Central memory CD4-positive, alpha-beta T cell (primary cell): ENCODE measurements at regions not wholly inside any gene's neighbourhood (a gene's known extent, or its start where the extent isn't known, plus 50 kb on each side); places are given as distances from the start of the nearest gene placed in this dataset.

Experiments
- DNase-seq: peaks from one replicate; pipeline ENCODE4 v3.0.0; 2022

DNA sequence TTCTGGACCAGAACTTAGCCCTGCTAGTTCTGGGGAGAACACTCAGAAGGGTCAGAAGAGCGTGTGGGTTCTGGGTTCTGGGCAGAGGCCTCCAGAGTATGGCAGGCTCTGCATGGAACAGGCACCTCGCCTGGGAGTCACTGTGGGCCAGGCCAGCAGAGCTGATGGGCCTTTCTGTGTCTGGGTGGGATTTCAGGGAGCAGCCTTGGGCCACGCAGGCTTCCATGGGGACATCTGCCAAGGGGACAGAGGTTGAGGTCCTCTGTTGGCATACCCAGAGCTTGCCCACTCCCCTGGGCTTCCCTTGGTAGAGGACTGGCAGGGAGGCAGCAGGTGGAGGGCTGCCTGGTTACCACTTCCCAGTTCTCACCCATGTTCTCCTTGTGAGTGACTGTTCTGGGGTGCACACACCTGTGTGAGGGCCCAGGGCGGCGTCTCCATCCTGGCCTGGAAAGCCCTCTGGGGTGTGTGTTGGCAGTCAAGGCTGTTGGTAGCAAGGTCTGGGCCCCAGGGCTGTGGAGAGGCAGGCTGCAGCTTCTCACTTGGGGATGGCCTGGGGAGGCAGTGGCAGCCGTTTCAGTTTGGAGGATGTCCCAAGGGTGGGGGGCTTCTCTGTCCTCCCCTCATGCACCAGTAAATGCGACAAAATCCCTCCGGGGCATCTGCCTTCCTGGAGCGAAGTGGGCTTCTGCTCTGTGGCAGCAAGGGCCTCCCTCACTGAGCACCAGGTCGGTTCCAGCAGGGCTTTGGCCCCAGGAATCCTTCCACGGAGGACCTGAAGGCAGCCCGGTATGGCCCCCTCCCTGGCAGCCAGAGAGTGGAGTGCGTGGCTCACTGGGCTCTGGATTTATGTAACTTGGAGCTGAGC, 74.6 kb upstream of the HDAC4 start:
- no peak for DNase-seq

DNA sequence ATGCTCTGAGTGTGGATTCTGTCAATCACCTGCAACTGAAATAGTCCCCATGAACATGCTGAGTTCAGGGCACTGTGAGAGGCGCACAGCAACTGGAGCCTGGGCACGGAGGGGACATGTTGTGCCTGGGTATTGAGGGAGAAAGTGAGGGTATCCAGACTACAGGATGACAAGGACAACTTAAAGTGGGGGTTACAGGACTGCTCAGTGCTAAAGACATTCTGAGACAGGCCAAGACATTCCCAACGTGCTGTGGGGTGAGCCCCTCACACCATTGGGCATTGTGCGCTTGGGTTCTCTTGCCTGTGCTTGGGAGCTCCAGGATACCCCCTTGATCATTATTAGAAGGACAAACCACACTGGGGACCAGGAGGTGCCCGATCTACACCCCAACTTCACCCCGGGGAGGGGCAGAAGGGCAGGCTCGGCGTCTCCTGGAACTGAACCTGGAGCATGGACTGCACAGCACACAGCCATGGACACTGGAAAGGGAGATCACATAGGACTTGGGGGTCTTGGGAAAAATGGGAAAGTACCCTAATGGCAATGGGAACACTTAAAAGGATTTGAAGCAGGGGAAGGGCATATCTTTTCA, 72.5 kb upstream of the HDAC4 start:
- no peak for DNase-seq

DNA sequence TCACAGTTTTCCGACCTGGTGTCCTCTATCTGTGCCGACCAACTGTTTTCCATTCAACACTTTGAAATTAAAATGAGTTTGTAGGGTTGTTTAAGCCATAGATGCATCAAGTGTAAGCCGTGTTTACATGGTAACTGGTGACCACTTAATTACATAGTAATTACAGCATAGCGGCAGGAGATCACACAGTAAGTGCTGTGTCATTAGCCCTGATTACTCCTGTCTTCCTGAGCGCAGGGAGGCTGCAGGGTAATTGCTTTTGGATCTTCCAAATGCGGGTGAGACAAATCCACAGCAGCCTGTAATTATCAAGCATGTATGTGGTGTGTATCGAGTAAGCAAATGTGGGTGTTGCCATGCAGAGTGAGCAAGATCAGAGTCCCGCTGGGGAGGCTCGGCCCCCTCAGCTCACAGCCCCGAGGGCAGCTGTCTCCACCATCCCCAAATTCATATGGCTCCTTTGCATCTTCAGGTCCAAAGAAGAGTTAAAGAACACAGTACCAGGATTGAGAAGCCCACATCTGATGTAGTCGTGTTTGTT, 71.5 kb upstream of the HDAC4 start:
- no peak for DNase-seq

DNA sequence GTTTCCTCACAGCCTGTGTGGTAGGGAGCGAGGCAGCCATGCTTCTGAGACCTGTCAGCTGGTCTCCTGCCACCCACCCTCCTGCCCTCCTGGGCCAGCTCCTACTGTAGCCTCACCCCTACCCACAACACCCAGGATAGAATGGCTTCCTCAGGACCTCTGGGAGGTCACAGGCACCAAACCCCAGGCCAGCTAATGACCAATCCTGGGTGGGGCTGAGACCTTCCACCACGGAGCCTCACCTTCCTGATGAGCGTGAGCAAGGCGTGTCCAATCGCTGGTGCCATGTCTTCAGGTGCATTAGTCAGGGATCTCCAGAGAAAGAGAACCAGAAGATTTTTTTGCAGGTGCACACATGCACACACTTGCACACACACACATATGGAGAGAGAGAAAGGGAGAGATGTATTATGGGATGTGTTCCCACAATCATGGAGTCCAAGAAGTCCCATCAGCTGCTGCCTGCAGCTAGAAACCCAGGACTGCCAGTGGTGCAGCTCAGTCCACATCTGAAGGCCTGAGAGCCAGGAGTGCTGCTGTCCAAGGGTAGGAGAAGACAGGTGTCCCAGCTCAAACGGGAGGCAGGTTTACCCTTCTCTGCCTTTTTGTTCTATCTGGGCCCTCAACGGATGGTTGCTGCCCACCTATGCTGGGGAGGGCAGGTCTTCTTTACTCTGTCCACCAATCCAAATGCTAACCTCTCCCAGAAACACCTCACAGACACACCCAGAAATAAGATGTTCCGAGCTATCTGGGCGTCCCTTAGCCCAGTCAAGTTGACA, 70.4 kb upstream of the HDAC4 start:
- no peak for DNase-seq

DNA sequence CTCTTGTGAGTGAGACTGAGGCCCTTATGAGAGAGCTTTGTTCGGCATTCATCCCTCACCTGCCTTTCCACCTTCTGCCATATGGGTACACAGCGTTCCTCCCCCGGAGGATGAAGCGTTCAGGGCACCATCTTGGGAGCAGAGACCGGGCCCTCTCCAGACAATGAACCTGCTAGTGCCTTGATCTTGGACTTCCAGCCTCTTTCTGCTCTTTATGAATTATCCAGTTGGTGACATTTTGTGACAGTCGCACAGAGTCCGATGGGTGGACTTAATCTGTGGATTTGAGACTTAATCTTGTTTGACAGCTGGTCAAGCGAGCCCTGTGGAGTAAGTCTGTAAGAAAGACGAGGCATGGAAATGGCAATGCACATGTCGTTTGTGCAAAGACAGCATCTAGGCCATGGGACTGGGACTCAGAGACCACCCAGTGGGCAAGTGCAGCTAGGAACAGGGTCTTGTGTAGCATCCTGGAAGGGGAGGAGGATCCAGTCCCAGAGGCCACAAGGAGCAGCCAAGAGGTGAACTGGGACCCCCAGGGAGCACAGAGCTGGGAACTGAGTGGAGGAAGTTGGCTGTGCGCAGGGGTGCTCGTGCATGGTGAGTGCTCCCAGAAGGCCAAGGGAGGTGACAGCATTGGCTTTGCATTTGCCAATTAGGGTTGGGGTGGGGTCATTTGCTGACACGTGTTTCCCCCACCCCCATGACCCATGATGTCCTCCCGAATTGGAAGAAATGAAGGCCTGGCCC, 69.5 kb upstream of the HDAC4 start:
- no peak for DNase-seq

DNA sequence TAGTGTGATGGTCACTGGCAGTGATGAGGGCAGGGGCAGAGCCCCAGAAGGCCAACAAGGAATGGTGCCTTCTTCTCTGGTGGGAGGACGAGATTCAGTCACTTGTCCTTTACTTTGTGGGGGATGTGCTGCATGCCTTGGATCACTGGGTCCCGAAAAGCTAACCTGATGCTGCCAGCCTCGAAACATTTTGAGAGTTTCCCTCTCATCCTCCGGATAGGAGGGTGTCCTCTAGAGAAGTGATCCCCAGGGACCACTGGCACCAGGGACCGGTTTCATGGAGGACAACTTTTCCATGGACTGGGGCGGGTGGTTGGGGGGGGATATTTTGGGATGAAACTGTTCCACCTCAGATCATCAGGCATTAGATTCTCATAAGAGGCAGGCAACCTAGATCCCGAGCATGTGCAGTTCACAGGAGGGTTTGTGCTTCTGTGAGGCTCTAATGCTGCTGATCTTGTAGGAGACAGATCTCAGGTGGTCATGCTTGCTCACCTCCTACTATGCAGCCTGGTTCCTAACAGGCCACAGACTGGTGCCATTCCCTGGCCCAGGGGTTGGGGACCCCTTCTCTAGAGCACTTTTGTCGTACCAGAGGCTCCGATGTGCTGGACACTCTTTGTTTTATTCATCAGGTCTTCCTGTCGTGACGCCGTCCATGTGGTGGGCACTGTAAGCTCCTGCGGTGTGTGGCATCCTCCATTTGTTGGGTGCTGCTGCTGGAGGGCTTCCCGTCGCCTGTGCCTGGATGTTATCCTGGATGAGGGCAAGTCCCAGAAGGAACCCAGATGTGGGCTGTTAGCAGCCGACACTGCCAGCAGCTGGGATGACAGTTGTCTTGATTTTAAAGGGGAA, 68.5 kb upstream of the HDAC4 start:
- no peak for DNase-seq

DNA sequence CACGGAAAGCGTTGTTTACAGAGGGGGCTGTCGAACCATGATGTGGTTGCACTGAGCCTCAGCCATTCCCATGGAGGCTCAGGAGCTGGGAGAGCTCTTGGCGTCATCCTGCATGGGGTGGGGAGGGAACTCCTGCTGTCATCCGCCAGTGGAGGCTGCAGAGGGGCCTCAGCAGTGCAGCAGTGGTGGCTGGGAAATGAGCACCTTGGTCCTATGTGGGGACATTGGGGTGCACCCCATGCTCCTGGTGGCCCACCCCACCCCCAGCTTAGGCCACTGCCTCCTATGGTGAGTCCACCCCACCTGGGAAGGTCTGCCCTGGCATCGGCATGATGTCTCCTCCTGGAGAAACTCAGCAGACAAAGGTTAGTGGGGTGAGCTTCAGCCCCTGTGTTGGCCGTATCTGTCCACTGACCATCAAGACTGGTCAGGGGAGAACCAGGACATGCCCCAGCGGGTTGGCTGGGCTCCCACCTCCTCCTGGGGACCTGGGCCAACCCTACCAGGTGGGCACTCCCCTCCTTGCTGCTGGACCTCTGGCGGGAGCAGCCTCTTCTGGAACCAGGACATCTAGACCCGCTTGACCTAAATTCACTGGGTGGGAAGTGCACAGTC, 67.8 kb upstream of the HDAC4 start:
- DNase-seq, result no peak

DNA sequence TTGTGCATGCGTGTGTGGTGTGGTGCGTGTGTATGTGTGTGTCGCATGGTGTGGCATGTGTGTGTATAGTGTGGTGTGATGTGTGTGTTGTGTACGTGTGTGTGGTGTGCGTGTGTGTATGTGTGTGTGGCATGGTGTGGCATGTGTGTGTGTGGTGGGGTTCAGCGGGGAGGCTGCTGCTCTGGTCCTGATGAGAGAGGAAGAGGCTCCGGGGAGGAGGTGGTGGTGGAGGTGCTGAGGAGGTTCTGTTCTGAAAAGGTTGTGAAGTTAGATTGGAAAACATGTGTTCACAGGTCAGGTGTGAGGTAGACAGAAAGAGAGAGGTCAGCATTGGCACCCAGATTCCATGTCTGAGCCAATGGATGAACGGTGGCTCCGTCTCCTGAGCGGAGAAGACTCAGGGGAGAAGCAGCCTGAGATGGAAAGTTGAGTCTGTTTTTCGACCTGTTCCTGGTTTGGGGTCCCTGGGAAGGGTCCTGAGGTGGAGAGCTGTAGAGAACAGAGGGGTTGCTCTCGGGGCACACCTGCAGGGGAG, 67.2 kb upstream of the HDAC4 start:
- no peak for DNase-seq

DNA sequence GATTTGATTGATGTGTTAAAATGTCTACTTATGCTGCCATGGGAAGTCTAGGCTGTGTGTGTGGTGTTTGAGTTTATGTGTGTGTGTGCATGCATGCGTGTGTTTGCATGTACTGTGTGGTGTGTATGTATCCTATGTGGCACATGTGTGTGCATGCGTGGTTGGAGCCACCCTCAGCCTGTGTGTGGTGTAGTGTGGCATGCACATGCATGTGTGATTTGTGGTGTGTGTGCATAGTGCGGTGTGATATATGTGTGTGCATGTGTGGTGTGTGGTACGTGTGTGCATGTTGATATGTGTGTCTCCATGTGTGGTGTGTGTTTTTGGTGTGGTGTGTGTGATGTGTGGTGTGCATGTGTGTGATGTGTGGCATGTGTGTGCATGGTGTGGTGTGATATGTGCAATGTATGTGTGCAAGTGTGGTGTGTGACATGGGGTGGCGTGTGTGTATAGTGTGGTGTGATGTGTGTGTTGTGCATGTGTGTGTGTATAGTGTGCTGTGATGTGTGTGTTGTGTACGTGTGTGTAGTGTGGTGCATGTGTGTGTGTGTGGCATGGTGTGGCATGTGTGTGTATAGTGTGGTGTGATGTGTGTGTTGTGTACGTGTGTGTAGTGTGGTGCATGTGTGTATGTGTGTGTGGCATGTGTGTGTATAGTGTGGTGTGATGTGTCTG, 66.6 kb upstream of the HDAC4 start:
- DNase-seq, result no peak

DNA sequence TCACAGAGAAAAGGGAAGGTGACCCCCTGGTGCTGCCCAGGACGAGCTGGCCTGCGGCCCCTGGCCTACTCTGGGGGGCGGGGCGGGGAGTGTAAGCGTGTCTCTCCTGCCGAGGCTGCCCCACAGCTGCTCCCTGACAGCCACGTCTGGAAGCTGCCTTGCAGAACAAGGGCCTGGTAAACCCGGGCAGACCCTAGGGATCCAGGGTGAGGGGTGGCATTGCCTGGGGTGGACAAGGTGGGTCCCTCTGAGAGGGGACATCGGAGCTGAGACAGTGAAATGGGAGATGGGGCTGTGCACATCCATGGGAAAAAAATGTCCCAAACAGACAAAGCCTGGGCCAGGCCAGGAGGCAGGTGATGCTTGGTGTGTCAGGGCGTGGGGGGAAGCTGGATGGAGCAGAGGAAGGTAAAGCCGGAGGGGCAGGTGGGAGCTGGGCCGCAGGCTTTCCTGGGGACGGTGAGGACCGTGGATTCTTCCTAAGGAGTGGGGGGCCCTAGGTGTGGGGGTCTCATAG, 66.0 kb upstream of the HDAC4 start:
- no peak for DNase-seq

DNA sequence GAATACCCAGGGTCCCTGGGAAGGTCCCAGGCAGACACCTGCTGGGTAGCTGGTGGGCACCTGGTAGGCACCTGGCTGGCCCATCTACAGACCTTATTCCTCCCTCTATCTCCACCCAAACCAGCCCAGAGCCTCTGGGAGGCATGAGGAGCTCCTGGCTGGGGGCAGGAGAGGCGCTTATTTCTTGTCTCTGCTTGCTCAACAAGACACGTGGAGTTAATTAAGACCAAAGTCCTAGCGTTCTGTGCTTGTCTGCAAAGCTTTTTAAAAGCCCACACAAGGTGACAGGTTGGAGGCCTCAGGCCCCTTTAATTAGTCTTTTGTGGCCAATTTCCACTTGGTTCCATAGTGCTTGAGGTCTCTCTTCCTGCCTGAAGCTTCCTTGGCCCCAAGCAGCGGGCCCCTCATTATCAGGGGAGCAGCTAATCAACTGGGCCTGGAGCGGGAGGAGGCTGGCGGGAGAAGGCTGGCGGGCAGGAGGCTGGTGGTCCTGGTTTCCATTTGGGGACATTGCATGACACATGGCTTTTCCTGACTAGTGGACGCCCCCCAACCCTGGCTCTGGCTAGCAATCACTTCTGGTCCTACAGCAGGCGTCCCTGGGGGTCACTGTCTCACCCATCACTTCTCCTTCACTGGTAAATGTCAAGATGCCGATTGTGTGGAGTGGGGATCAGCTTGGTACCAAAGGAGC, 65.4 kb upstream of the HDAC4 start:
- no peak for DNase-seq

DNA sequence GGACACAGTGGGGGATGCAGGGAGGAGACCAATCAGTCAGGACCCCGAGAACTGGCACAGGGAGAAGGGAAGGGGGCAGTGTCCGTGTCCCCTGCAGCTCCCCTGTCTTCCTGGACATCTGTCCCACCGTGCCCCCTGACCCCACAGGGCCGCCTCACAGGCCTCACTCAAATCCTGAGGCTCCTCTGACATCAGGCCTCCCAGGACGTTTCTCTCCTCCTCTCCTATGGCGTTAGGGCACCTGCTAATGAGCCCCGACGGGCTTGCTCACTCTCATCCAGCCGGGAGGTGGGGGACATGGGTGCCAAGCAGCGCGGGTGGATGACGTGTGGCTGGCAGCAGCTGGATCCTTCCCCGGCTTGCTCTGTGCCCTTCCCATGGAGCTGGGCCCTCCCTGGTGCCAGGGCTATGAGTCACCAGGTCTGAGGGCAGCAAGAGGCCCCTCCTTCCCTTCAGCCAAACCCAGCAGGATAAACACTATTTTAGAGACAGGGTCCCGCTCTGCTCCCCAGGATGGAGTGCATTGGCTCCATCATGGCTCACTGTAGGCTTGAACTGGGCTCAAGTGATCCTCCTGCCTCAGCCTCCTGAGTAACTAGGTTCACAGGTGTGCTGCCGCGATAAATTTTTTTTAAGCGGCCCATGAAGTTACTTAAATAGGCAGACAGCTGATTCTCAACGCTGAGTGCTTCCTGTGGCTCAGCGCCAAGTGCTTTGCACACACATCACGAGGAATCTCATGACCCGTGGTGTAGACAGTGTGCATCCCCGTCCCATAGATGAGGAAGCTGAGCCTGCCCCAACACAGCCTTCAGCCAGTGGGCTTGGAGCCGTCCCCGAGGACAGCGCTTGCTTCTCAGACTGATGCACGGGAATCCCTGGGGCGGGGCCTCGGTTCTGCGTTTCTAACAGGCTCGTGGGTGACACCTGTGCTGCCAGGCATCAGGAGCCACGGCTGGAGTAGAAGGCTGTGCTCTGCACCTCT, 64.5 kb upstream of the HDAC4 start:
- no peak for DNase-seq

DNA sequence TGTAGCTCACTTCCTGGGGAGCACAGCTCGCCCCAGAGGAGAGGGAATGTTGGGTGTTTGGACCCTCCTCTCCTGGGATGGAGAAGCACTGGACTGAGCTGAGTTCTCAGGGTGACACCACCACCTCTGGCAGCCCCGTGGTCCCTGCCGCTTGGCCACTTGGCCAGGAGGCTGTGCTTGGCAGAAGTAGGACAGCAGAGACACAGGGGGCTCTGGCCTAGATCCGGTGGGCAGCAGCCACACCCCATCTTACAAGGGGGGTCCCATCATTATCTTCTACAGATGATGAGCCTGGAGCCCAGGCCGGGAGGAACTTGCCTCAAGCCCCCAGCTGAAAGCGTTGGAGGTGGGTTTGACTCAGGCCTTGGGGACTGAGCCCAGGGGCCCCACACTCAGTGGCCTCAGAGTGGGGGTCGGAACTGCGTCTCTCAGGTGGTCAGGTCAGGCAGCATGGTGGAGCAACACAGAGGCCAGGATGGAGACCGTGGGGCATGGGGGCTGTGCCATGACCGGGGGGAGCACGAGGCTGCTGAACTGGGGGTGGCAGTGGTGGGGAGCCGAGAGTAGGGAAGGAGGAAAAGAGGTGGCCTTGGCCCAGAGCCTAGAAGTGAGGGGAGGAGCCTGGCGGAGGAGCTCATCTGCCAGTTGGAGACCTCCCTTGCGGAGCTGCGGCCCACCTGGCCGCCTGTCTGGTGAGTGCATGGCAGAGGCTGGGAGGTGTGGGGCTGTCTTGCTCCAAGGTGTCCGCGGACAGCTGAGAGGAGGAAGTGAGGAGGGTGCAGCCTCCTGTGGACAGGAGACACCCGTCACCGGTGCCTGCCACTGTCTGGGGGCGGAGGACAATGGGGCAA, 63.6 kb upstream of the HDAC4 start:
- no peak for DNase-seq

DNA sequence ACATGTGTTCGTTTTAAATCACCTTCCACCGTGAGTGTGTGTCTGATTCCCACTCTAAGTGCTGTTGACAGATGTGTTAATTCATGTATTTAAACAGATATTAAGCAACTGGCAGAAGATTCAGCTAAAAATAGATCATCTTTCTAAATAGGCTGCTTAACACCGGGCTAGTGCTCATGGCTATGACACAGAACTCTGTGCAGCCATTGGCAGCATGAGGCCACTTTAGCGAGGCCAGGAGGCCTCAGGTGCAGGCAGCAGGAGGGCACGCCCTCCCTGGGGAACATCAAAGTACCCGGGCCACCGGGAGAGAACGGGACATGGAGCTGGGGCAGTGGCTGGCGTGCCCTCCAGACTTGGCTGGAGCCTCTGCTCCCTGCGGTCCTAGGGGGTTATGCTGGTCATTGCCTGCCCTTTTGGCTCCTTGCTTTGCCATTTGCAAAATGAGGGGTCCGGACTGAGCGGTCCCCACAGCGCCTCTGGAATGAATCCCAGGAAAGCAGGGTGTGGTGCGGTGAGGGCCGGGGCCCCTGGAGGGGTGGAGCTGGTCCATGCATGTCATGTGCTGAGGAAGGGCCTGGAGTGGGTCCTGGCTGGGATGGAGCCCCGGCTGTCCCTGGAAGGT, 62.8 kb upstream of the HDAC4 start:
- DNase-seq, result no peak

DNA sequence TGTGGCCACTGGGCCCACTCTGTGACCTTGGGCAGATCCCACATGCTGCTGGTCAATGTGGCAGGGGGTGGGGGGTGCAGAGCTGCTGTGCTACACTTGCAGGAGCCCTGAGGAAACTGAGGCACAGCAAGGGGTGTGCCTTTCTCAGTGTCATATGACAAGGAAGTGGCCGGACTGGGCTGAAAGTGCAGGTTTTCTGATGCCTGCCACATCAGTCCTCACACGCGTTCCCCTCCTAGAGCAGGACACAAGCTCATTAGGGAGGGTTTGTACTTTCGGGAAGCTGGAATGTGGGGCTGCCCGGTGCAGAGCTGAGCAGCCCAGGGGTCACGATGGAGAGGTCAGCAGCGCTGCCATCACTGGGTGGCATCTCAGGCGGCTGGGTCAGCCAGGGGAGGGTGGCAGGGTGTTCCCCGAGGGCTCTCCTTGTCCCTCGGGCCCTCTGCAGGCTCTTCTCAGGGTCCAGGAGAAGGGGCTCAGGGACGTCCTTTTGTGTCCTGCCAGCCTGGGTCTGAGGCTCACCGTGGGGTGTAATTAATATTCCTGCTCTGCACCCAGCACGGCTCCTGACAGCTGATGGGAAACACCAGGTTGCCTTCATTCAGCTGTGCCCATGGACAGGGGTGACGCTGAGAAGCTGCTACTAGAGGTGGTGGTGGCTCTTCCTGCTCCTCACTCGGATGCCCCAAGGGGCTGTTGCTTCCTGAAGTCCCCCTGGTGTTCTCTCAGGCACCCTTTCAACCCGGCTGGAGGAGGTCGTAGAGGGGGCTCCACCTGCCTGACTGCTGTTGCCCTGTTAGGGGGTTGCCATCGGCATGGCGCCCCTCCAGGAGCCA, 62.1 kb upstream of the HDAC4 start:
- DNase-seq, result no peak

DNA sequence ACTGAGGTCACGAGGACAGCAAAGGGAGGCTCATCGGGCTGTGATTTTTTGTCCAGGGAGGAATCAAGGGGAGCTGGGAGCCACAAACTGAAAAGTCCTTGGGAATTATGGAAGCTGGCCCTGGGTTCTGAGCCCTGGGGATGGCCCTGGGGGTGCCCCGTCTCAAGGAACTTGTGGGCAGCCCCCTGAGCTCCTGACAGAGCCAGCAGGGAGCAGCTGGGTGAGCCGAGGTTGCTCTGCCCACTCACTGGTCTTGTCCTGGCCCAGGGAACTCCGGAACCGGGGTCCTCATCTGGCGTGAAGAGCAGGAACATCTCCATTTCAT, 61.3 kb upstream of the HDAC4 start:
- DNase-seq, result no peak
